SK-N-SH treated with all-trans-retinoic acid at 6 μM for 48 hours (cell line): ENCODE measurements at regions not wholly inside any gene's neighbourhood (a gene's known extent, or its start where the extent isn't known, plus 50 kb on each side); places are given as distances from the start of the nearest gene placed in this dataset.

Experiments
- ATAC-seq: fragments of 200-7000 bp; cut with Tn5 transposase; 3 replicates; pipeline ENCODE4 v1.9.1; 2020; ENCODE audit warnings: mild to moderate bottlenecking, moderate library complexity
- ARNTL ChIP-seq: fragments of 450-650 bp; formaldehyde crosslinking; IDR thresholded peaks from 2 replicates; pipeline ENCODE4 v1.5.0; 2020; ENCODE audit warnings: low read depth, mild to moderate bottlenecking, moderate library complexity, borderline replicate concordance
- BACH2 ChIP-seq: fragments of 250-450 bp; sonication (Bioruptor Pico); IDR thresholded peaks from 2 replicates; pipeline ENCODE4 v1.9.0; 2021; ENCODE audit warnings: mild to moderate bottlenecking, borderline replicate concordance
- CSDC2 ChIP-seq: fragments of 250-450 bp; sonication (Bioruptor Pico); IDR thresholded peaks from 2 replicates; pipeline ENCODE4 v1.5.0; 2020; ENCODE audit warnings: mild to moderate bottlenecking, moderate library complexity
- ESRRG ChIP-seq: fragments of 250-450 bp; sonication (Bioruptor Pico); IDR thresholded peaks from 2 replicates; pipeline ENCODE4 v1.6.1; 2021; ENCODE audit warnings: mild to moderate bottlenecking
- GLIS3 ChIP-seq: fragments of 250-450 bp; sonication (Bioruptor Pico); IDR thresholded peaks from 2 replicates; pipeline ENCODE4 v1.5.0; 2020; ENCODE audit warnings: mild to moderate bottlenecking, moderate library complexity
- ISL1 ChIP-seq: fragments of 250-450 bp; sonication (Bioruptor Pico); IDR thresholded peaks from 2 replicates; pipeline ENCODE4 v2.1.2; 2022; ENCODE audit warnings: mild to moderate bottlenecking, moderate library complexity
- OSR1 ChIP-seq: fragments of 250-450 bp; sonication (Bioruptor Pico); IDR thresholded peaks from 2 replicates; pipeline ENCODE4 v1.8.0; 2022; ENCODE audit warnings: moderate library complexity, mild to moderate bottlenecking, inconsistent platforms
- PPARA ChIP-seq: fragments of 250-450 bp; sonication (Bioruptor Pico); IDR thresholded peaks from 2 replicates; pipeline ENCODE4 v1.5.0; 2020; ENCODE audit warnings: mild to moderate bottlenecking, borderline replicate concordance
- RARB ChIP-seq: fragments of 250-450 bp; sonication (Bioruptor Pico); IDR thresholded peaks from 2 replicates; pipeline ENCODE4 v1.8.0; 2021; ENCODE audit warnings: mild to moderate bottlenecking, moderate library complexity
- SNAI2 ChIP-seq: fragments of 250-450 bp; sonication (Bioruptor Pico); IDR thresholded peaks from 2 replicates; pipeline ENCODE4 v1.5.0; 2020; ENCODE audit warnings: mild to moderate bottlenecking, moderate library complexity
- ZC3H10 ChIP-seq: fragments of 250-450 bp; sonication (Bioruptor Pico); IDR thresholded peaks from 2 replicates; pipeline ENCODE4 v1.5.1; 2021; ENCODE audit warnings: mild to moderate bottlenecking, moderate library complexity
- ZFP3 ChIP-seq: fragments of 250-450 bp; sonication (Bioruptor Pico); IDR thresholded peaks from 2 replicates; pipeline ENCODE4 v1.5.0; 2020; ENCODE audit warnings: mild to moderate bottlenecking, moderate library complexity
- ZFP30 ChIP-seq: fragments of 450-650 bp; formaldehyde crosslinking; IDR thresholded peaks from 2 replicates; pipeline ENCODE4 v1.5.0; 2022; ENCODE audit warnings: mild to moderate bottlenecking, moderate library complexity
- ZNF565 ChIP-seq: fragments of 450-650 bp; formaldehyde crosslinking; conservative IDR thresholded peaks from 2 replicates; pipeline ENCODE4 v1.5.0; 2020; ENCODE audit warnings: low read depth, mild to moderate bottlenecking, moderate library complexity
- ZNF70 ChIP-seq: fragments of 450-650 bp; formaldehyde crosslinking; IDR thresholded peaks from 2 replicates; pipeline ENCODE4 v1.5.0; 2020; ENCODE audit warnings: mild to moderate bottlenecking, moderate library complexity
- ZNF8 ChIP-seq: fragments of 450-650 bp; formaldehyde crosslinking; IDR thresholded peaks from 2 replicates; pipeline ENCODE4 v1.5.0; 2020; ENCODE audit warnings: mild to moderate bottlenecking, moderate library complexity
- TF ChIP-seq, protein P1 (sequence below): fragments of 250-450 bp; sonication (Bioruptor Pico); IDR thresholded peaks from 2 replicates; pipeline ENCODE4 v1.5.1; 2021; ENCODE audit warnings: mild to moderate bottlenecking, moderate library complexity
- TF ChIP-seq, protein P2 (sequence below): fragments of 250-450 bp; sonication (Bioruptor Pico); IDR thresholded peaks from 2 replicates; pipeline ENCODE4 v1.8.0; 2020; ENCODE audit warnings: mild to moderate bottlenecking, moderate library complexity, borderline replicate concordance
- TF ChIP-seq, protein P3 (sequence below): fragments of 250-450 bp; sonication (Bioruptor Pico); IDR thresholded peaks from 2 replicates; pipeline ENCODE4 v1.5.1; 2020; ENCODE audit warnings: low read depth, mild to moderate bottlenecking, moderate library complexity
- TF ChIP-seq, protein P4 (sequence below): fragments of 250-450 bp; sonication (Bioruptor Pico); IDR thresholded peaks from 2 replicates; pipeline ENCODE4 v1.5.0; 2020; ENCODE audit warnings: mild to moderate bottlenecking, moderate library complexity
- TF ChIP-seq, protein P5 (sequence below): fragments of 250-450 bp; sonication (Bioruptor Pico); IDR thresholded peaks from 2 replicates; pipeline ENCODE4 v1.8.0; 2021; ENCODE audit warnings: low read depth, mild to moderate bottlenecking, moderate library complexity, borderline replicate concordance

DNA sequence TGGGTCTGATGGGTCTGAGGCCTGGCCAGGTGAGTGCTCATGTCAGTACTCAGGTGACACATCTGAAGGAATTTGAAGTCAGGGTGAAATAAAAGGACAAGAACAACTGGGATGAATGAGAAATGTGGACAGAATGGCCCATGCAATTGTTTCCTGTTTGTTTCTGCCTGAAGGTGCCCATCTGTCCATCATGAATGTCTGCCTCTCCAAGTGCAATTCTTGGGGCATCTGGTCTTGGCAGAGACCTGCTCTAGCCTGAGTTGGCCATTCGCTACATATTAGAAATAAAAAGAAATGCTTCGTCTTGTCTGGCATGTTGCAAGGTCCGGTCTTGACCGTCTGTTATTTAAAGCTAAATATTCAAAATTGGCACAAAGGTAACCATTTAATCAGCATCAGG, 142.0 kb upstream of the AGBL1 start:
- no peak for ATAC-seq
- TF ChIP-seq GLIS3 (CRISPR knock-in tag) (no peak), PPARA (no peak), ZFP30 (CRISPR knock-in tag) (no peak), ARNTL (CRISPR knock-in tag) (no peak)
- TF ChIP-seq, protein P1, sequence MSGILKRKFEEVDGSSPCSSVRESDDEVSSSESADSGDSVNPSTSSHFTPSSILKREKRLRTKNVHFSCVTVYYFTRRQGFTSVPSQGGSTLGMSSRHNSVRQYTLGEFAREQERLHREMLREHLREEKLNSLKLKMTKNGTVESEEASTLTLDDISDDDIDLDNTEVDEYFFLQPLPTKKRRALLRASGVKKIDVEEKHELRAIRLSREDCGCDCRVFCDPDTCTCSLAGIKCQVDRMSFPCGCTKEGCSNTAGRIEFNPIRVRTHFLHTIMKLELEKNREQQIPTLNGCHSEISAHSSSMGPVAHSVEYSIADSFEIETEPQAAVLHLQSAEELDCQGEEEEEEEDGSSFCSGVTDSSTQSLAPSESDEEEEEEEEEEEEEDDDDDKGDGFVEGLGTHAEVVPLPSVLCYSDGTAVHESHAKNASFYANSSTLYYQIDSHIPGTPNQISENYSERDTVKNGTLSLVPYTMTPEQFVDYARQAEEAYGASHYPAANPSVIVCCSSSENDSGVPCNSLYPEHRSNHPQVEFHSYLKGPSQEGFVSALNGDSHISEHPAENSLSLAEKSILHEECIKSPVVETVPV (CRISPR knock-in tag), result no peak
- TF ChIP-seq, protein P2, sequence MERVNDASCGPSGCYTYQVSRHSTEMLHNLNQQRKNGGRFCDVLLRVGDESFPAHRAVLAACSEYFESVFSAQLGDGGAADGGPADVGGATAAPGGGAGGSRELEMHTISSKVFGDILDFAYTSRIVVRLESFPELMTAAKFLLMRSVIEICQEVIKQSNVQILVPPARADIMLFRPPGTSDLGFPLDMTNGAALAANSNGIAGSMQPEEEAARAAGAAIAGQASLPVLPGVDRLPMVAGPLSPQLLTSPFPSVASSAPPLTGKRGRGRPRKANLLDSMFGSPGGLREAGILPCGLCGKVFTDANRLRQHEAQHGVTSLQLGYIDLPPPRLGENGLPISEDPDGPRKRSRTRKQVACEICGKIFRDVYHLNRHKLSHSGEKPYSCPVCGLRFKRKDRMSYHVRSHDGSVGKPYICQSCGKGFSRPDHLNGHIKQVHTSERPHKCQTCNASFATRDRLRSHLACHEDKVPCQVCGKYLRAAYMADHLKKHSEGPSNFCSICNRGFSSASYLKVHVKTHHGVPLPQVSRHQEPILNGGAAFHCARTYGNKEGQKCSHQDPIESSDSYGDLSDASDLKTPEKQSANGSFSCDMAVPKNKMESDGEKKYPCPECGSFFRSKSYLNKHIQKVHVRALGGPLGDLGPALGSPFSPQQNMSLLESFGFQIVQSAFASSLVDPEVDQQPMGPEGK, result no peak

DNA sequence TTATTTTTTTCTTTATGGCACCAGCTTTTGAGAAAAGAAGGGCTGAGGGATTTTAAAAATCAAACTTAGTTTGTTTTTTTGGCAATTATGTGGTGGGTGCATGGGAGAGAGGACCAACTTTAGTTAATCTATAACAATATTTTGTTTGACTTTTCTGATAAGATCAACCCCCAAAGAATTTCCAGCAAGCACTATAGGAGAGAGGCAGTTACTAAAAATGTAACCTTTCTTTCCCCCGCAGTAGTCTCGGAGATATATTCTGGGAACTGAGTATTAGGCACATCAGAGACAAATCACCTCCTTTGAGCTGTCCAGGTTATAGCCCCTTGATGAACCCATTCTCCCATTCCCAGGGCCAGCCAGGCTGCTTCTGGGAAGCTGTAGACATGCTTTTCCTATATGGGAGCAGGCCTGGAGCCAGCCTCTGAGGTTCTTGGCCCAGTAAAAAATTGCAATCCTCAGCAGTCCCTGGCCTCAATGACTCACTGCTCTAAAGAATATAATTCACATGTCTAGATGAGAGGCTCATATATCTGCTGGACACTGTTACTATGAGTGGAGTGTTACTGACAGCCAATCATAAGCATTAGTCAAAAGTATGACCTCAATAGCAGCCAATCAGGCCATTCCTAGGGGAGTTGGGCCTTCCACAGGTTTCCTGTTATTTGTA, 138.3 kb upstream of the AGBL1 start:
- TF ChIP-seq, protein P3, sequence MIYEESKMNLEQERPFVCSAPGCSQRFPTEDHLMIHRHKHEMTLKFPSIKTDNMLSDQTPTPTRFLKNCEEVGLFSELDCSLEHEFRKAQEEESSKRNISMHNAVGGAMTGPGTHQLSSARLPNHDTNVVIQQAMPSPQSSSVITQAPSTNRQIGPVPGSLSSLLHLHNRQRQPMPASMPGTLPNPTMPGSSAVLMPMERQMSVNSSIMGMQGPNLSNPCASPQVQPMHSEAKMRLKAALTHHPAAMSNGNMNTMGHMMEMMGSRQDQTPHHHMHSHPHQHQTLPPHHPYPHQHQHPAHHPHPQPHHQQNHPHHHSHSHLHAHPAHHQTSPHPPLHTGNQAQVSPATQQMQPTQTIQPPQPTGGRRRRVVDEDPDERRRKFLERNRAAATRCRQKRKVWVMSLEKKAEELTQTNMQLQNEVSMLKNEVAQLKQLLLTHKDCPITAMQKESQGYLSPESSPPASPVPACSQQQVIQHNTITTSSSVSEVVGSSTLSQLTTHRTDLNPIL (CRISPR knock-in tag), result no peak
- peak; percentile 40; the same call in 1 of the 2 replicates for TF ChIP-seq ISL1 (CRISPR knock-in tag)
- no peak for TF ChIP-seq PPARA
- TF ChIP-seq, protein P4, sequence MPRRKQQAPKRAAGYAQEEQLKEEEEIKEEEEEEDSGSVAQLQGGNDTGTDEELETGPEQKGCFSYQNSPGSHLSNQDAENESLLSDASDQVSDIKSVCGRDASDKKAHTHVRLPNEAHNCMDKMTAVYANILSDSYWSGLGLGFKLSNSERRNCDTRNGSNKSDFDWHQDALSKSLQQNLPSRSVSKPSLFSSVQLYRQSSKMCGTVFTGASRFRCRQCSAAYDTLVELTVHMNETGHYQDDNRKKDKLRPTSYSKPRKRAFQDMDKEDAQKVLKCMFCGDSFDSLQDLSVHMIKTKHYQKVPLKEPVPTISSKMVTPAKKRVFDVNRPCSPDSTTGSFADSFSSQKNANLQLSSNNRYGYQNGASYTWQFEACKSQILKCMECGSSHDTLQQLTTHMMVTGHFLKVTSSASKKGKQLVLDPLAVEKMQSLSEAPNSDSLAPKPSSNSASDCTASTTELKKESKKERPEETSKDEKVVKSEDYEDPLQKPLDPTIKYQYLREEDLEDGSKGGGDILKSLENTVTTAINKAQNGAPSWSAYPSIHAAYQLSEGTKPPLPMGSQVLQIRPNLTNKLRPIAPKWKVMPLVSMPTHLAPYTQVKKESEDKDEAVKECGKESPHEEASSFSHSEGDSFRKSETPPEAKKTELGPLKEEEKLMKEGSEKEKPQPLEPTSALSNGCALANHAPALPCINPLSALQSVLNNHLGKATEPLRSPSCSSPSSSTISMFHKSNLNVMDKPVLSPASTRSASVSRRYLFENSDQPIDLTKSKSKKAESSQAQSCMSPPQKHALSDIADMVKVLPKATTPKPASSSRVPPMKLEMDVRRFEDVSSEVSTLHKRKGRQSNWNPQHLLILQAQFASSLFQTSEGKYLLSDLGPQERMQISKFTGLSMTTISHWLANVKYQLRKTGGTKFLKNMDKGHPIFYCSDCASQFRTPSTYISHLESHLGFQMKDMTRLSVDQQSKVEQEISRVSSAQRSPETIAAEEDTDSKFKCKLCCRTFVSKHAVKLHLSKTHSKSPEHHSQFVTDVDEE (CRISPR knock-in tag), result no peak
- TF ChIP-seq ZC3H10, result no peak
- no peak for TF ChIP-seq ZNF565
- ATAC-seq, result peak; percentile 96

DNA sequence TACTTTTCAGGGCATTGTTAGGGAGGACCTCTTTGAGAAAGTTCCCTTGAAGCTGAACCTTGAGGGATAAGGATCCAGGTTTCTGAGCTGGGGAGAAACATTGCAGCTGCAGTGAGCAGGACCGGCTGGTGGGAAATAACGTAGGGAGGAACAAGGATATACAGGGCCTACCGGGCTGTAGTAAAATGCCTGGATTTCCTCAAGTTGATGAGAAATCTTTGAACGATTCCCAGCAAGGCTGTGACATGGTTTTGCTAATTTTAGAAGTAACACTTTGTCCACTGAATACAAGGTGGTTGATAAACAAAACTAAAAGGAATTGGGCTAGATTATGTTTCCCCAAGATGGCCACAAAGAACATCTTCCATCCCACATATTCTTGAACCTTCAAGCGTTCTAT, 137.0 kb upstream of the AGBL1 start:
- ATAC-seq, result no peak
- TF ChIP-seq GLIS3 (CRISPR knock-in tag) (no peak), ZC3H10 (no peak), ZFP3 (CRISPR knock-in tag) (no peak), ARNTL (CRISPR knock-in tag) (no peak), CSDC2 (CRISPR knock-in tag) (no peak), OSR1 (no peak), BACH2 (CRISPR knock-in tag) (no peak), ZNF70 (CRISPR knock-in tag) (no peak), RARB (CRISPR knock-in tag) (no peak), ISL1 (CRISPR knock-in tag) (no peak), ESRRG (CRISPR knock-in tag) (no peak), ZNF8 (no peak), SNAI2 (CRISPR knock-in tag) (no peak), ZNF565 (no peak)
- TF ChIP-seq, protein P5, sequence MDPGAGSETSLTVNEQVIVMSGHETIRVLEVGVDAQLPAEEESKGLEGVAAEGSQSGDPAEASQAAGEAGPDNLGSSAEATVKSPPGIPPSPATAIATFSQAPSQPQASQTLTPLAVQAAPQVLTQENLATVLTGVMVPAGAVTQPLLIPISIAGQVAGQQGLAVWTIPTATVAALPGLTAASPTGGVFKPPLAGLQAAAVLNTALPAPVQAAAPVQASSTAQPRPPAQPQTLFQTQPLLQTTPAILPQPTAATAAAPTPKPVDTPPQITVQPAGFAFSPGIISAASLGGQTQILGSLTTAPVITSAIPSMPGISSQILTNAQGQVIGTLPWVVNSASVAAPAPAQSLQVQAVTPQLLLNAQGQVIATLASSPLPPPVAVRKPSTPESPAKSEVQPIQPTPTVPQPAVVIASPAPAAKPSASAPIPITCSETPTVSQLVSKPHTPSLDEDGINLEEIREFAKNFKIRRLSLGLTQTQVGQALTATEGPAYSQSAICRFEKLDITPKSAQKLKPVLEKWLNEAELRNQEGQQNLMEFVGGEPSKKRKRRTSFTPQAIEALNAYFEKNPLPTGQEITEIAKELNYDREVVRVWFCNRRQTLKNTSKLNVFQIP (CRISPR knock-in tag), result no peak
- TF ChIP-seq, protein P2, result no peak
- TF ChIP-seq, protein P3 (CRISPR knock-in tag), result no peak
- TF ChIP-seq, all 23 proteins: peak for 0
